ENCODE measurements at regions not wholly inside any gene's neighbourhood (a gene's known extent, or its start where the extent isn't known, plus 50 kb on each side); places are given as distances from the start of the nearest gene placed in this dataset.

- DNase-seq = no peak
Observed at GRCh38 chr3:117536006-117536405, 826.4 kb downstream of the TUSC7 start.

- DNase-seq = no peak
Observed at GRCh38 chr3:117537949-117538348, 828.4 kb downstream of the TUSC7 start.

- no peak for DNase-seq
Observed at GRCh38 chr3:117539729-117540128, 830.1 kb downstream of the TUSC7 start.

- DNase-seq = no peak
Observed at GRCh38 chr3:117540597-117540996, 831.0 kb downstream of the TUSC7 start.

GRCh38 chr3:117541721-117542120, 832.1 kb downstream of the TUSC7 start:
- DNase-seq = no peak

GRCh38 chr3:117543521-117543920, 833.9 kb downstream of the TUSC7 start:
- no peak for DNase-seq

GRCh38 chr3:117545484-117545883, 835.9 kb downstream of the TUSC7 start:
- DNase-seq = no peak

GRCh38 chr3:117547956-117548550, 838.5 kb downstream of the TUSC7 start:
- DNase-seq = no peak

GRCh38 chr3:117548600-117548999, 839.0 kb downstream of the TUSC7 start:
- DNase-seq = no peak

- no peak for DNase-seq
Observed at GRCh38 chr3:117549716-117550115, 840.1 kb downstream of the TUSC7 start.

GRCh38 chr3:117550766-117551165, 841.2 kb downstream of the TUSC7 start:
- DNase-seq = no peak

GRCh38 chr3:117553461-117553860, 843.9 kb downstream of the TUSC7 start:
- DNase-seq = no peak

GRCh38 chr3:117556646-117557407, 847.2 kb downstream of the TUSC7 start:
- no peak for DNase-seq

- no peak for DNase-seq
Observed at GRCh38 chr3:117557464-117558090, 848.0 kb downstream of the TUSC7 start.

GRCh38 chr3:117558681-117559080, 849.1 kb downstream of the TUSC7 start:
- no peak for DNase-seq

GRCh38 chr3:117562000-117562399, 852.4 kb downstream of the TUSC7 start:
- no peak for DNase-seq

- DNase-seq = no peak
Observed at GRCh38 chr3:117563063-117563462, 853.5 kb downstream of the TUSC7 start.

GRCh38 chr3:117565777-117566176, 856.2 kb downstream of the TUSC7 start:
- no peak for DNase-seq

- no peak for DNase-seq
Observed at GRCh38 chr3:117566926-117567325, 857.3 kb downstream of the TUSC7 start.

- DNase-seq = no peak
Observed at GRCh38 chr3:117567382-117567781, 857.8 kb downstream of the TUSC7 start.

- DNase-seq = no peak
Observed at GRCh38 chr3:117567906-117568305, 858.3 kb downstream of the TUSC7 start.

- DNase-seq = no peak
Observed at GRCh38 chr3:117572786-117573185, 863.2 kb downstream of the TUSC7 start.

- no peak for DNase-seq
Observed at GRCh38 chr3:117580806-117581205, 871.2 kb downstream of the TUSC7 start.

GRCh38 chr3:117586161-117586560, 876.6 kb downstream of the TUSC7 start:
- DNase-seq = no peak

Data from activated CD4-positive, alpha-beta T cell treated with anti-CD3 and anti-CD28 coated beads for 48 hours (primary cell).